Natural killer cell (primary cell): ENCODE measurements at regions not wholly inside any gene's neighbourhood (a gene's known extent, or its start where the extent isn't known, plus 50 kb on each side); places are given as distances from the start of the nearest gene placed in this dataset.
"Not testable (repeated sequence)": the region's sequence is repeated elsewhere in the genome, so short reads cannot be mapped to it uniquely, and the experiment has no call there.

ENCODE experiments used
- ATAC-seq, 3 donors: fragments of 150-1000 bp in 2 of 3; fragments of 200-7000 bp in 1 of 3; cut with Tn5 transposase; 1 replicate in 1 of 3; 2 replicates in 2 of 3; pipeline ENCODE4 v1.10.0; 2021; ENCODE audit warnings: mild to moderate bottlenecking in 2 of 3, moderate library complexity in 2 of 3
- DNase-seq, 2 donors: peaks; one replicate each; pipeline versions ENCODE4 v3.0.0 to v3.0.0-alpha.2; 2013 to 2021; ENCODE audit warnings: mixed read lengths in 1 of 2
- H3K27ac ChIP-seq: one replicate; pipeline ENCODE4 v1.5.1; 2013; ENCODE audit warnings: mild to moderate bottlenecking, low read length
- H3K27me3 ChIP-seq: one replicate; pipeline ENCODE4 v1.6.1; 2013; ENCODE audit warnings: low read length; ENCODE audit not compliant: control insufficient read depth, insufficient read depth
- H3K36me3 ChIP-seq: one replicate; pipeline ENCODE4 v1.6.1; 2013; ENCODE audit warnings: low read length; ENCODE audit not compliant: control insufficient read depth, insufficient read depth
- H3K4me1 ChIP-seq: one replicate; pipeline ENCODE4 v1.6.1; 2013; ENCODE audit warnings: low read length; ENCODE audit not compliant: control insufficient read depth, insufficient read depth
- H3K4me3 ChIP-seq: one replicate; pipeline ENCODE4 v1.5.1; 2013; ENCODE audit warnings: low read length
- H3K9me3 ChIP-seq: one replicate; pipeline ENCODE4 v1.6.1; 2013; ENCODE audit warnings: low read length; ENCODE audit not compliant: control insufficient read depth, insufficient read depth
- H3K27ac Mint-ChIP-seq, 2 donors: one replicate each; pipeline ENCODE4 v1.8.0; 2022; ENCODE audit warnings: mild to moderate bottlenecking in 2 of 2, mixed read lengths in 2 of 2, moderate library complexity in 1 of 2
- H3K27me3 Mint-ChIP-seq, 2 donors: one replicate each; pipeline ENCODE4 v1.8.0; 2022; ENCODE audit warnings: low read depth in 2 of 2, mixed read lengths in 2 of 2
- H3K36me3 Mint-ChIP-seq: one replicate; pipeline ENCODE4 v1.8.0; 2022; ENCODE audit warnings: mixed read lengths
- H3K4me1 Mint-ChIP-seq, 2 donors: one replicate each; pipeline ENCODE4 v1.8.0; 2022; ENCODE audit warnings: mixed read lengths in 2 of 2
- H3K4me3 Mint-ChIP-seq: one replicate; pipeline ENCODE4 v1.8.0; 2022; ENCODE audit warnings: mild to moderate bottlenecking, moderate library complexity, mixed read lengths
- H3K9me3 Mint-ChIP-seq, 2 donors: one replicate each; pipeline ENCODE4 v1.8.0; 2022; ENCODE audit warnings: mixed read lengths in 2 of 2
- CTCF ChIP-seq: fragments of 200-600 bp; IDR thresholded peaks from one replicate; pipeline ENCODE4 v1.8.0; 2022; ENCODE audit warnings: antibody characterized with exemption
- WGBS: methylation state at CpG from one replicate; pipeline ENCODE4 v1.1.7; 2013; ENCODE audit warnings: missing lambda C conversion rate; ENCODE audit not compliant: insufficient coverage; 5-methylcytosine and 5-hydroxymethylcytosine counted together
- intact Hi-C: fragments of 100-400 bp; cut with micrococcal nuclease; formaldehyde crosslinking; loops from one replicate; pipeline ENCODE4 v1.14.2; 2022

- not testable (repeated sequence) for H3K36me3 ChIP-seq, H3K27me3 ChIP-seq, H3K4me3 Mint-ChIP-seq, H3K9me3 ChIP-seq, H3K4me1 Mint-ChIP-seq, H3K9me3 Mint-ChIP-seq, H3K27me3 Mint-ChIP-seq, DNase-seq, H3K4me1 ChIP-seq, H3K36me3 Mint-ChIP-seq, H3K4me3 ChIP-seq, ATAC-seq, H3K27ac Mint-ChIP-seq, H3K27ac ChIP-seq
- intact Hi-C loops = loop anchor here (5.0 kb wide), 1 partner anchor 429 kb away; no protein-coding TSS in a partner anchor
These were observed 52.4 kb upstream of the EHHADH start for GRCh38 chr3:185306286-185306685.

- H3K27me3 ChIP-seq = no peaks in the 10 kb centered on the region
- no peak overlapping the region for H3K27ac Mint-ChIP-seq
- no peaks in the 10 kb centered on the region for H3K4me1 ChIP-seq
- 89% methylated on average over 3 of the region's 3 CpGs for WGBS
- H3K4me3 ChIP-seq = no peak overlapping the region
- no peak overlapping the region for H3K27ac ChIP-seq
- no peaks in the 10 kb centered on the region for H3K36me3 Mint-ChIP-seq
- DNase-seq (no peak), ATAC-seq (no peak)
- H3K36me3 ChIP-seq = no peaks in the 10 kb centered on the region
- no peaks in the 10 kb centered on the region for H3K9me3 ChIP-seq
- intact Hi-C loops = loop anchor here (5.0 kb wide), 1 partner anchor 430 kb away; no protein-coding TSS in a partner anchor
- TF ChIP-seq CTCF = no peak
- H3K9me3 Mint-ChIP-seq = peaks cover 2 to 3% of the 10 kb centered on the region in 2 donors
- no peak overlapping the region for H3K4me3 Mint-ChIP-seq
- H3K27me3 Mint-ChIP-seq = no peaks in the 10 kb centered on the region
- no peaks in the 10 kb centered on the region for H3K4me1 Mint-ChIP-seq
These were observed 53.0 kb upstream of the EHHADH start for GRCh38 chr3:185306847-185307246.

- Histone ChIP-seq H3K4me3 (no peak overlapping the region), H3K36me3 (no peaks in the 10 kb centered on the region), H3K4me1 (no peaks in the 10 kb centered on the region), H3K27ac (no peak overlapping the region), H3K9me3 (no peaks in the 10 kb centered on the region), H3K27me3 (no peaks in the 10 kb centered on the region)
- peak; percentile 78 for TF ChIP-seq CTCF
- WGBS = 94% methylated on average over 2 of the region's 2 CpGs
- H3K4me1 Mint-ChIP-seq = no peaks in the 10 kb centered on the region
- no peaks in the 10 kb centered on the region for H3K27me3 Mint-ChIP-seq
- ATAC-seq = peak; percentile 46 to 62 (median 61)
- no peak overlapping the region for H3K27ac Mint-ChIP-seq
- intact Hi-C loops = loop anchor here (5.0 kb wide), 1 partner anchor 431 kb away; no protein-coding TSS in a partner anchor
- no peak overlapping the region for H3K4me3 Mint-ChIP-seq
- peak in 1 of 2 donors; percentile 67 for DNase-seq
- peaks cover 2 to 3% of the 10 kb centered on the region in 2 donors for H3K9me3 Mint-ChIP-seq
- no peaks in the 10 kb centered on the region for H3K36me3 Mint-ChIP-seq
These were observed 54.4 kb upstream of the EHHADH start for GRCh38 chr3:185308126-185308754.

- no peak overlapping the region for H3K4me3 ChIP-seq
- Mint-ChIP-seq H3K4me3 (no peak overlapping the region), H3K27ac (no peak overlapping the region), H3K27me3 (no peaks in the 10 kb centered on the region), H3K9me3 (peaks cover 2 to 3% of the 10 kb centered on the region in 2 donors), H3K36me3 (no peaks in the 10 kb centered on the region), H3K4me1 (no peaks in the 10 kb centered on the region)
- H3K27me3 ChIP-seq = no peaks in the 10 kb centered on the region
- intact Hi-C loops = loop anchor here (5.0 kb wide), 1 partner anchor 432 kb away; no protein-coding TSS in a partner anchor
- H3K36me3 ChIP-seq = no peaks in the 10 kb centered on the region
- no peaks in the 10 kb centered on the region for H3K4me1 ChIP-seq
- WGBS = 58% methylated on average over 3 of the region's 4 CpGs
- ATAC-seq (no peak), DNase-seq (no peak)
- no peak for TF ChIP-seq CTCF
- H3K9me3 ChIP-seq = no peaks in the 10 kb centered on the region
- H3K27ac ChIP-seq = no peak overlapping the region
These were observed 53.6 kb upstream of the MAP3K13 start for GRCh38 chr3:185309302-185309701.
